HEK293 (cell line): ENCODE measurements at regions not wholly inside any gene's neighbourhood (a gene's known extent, or its start where the extent isn't known, plus 50 kb on each side); places are given as distances from the start of the nearest gene placed in this dataset.
A peak's percentile ranks its signal among the peaks of the same experiment; 100 is the strongest.

Experiments
- CTCF ChIA-PET: fragments of 350-600 bp; formaldehyde crosslinking; extraction: SDS; loops from one replicate; lab custom pipeline; 2021; ENCODE audit warnings: antibody characterized with exemption; lab: Yijun Ruan, JAX
- POLR2A ChIA-PET: fragments of 300-600 bp; formaldehyde crosslinking; extraction: SDS; loops from one replicate; lab custom pipeline; 2020; ENCODE audit warnings: antibody characterized with exemption, inconsistent platforms; lab: Yijun Ruan, JAX
- H3K27ac ChIP-seq: fragments of 200-500 bp; sonication (Bioruptor generic); 2 replicates; pipeline ENCODE4 v1.5.1; 2014; ENCODE audit warnings: low read depth, low read length, control low read depth, inconsistent platforms; ENCODE audit errors: extremely low read depth
- H3K36me3 ChIP-seq, 2 experiments: fragments of 200-500 bp in 1 of 2; sonication (Bioruptor generic) in 1 of 2; 1 replicate in 1 of 2; 2 replicates in 1 of 2; pipeline ENCODE4 v1.5.1; 2014 to 2017; ENCODE audit warnings: inconsistent platforms in 2 of 2, low read length in 2 of 2; ENCODE audit not compliant: control insufficient read depth in 2 of 2, insufficient read depth in 1 of 2
- H3K4me1 ChIP-seq: fragments of 200-500 bp; sonication (Bioruptor generic); 2 replicates; pipeline ENCODE4 v1.5.1; 2014; ENCODE audit warnings: mild to moderate bottlenecking, low read length, inconsistent platforms; ENCODE audit not compliant: control insufficient read depth, insufficient read depth
- H3K4me3 ChIP-seq: 2 replicates; pipeline ENCODE4 v1.5.1; 2011; ENCODE audit warnings: low read depth, mild to moderate bottlenecking, control low read depth, low read length, moderate library complexity
- H3K9me3 ChIP-seq: fragments of 200-500 bp; sonication (Bioruptor generic); 2 replicates; pipeline ENCODE4 v1.5.1; 2014; ENCODE audit warnings: low read depth, low read length, inconsistent platforms; ENCODE audit not compliant: control insufficient read depth, insufficient read depth
- GLIS1 ChIP-seq: fragments of 450-650 bp; formaldehyde crosslinking; IDR thresholded peaks from 2 replicates; pipeline ENCODE4 v1.5.1; 2016; ENCODE audit warnings: missing biosample characterization, missing genetic modification characterization
- KLF1 ChIP-seq: fragments of 450-650 bp; formaldehyde crosslinking; IDR thresholded peaks from 2 replicates; pipeline ENCODE4 v1.5.1; 2016; ENCODE audit warnings: missing biosample characterization, missing genetic modification characterization
- KLF10 ChIP-seq: fragments of 450-650 bp; IDR thresholded peaks from 2 replicates; pipeline ENCODE4 v1.5.1; 2018; ENCODE audit warnings: missing biosample characterization, mild to moderate bottlenecking, missing genetic modification characterization
- MZF1 ChIP-seq: fragments of 450-650 bp; formaldehyde crosslinking; IDR thresholded peaks from 2 replicates; pipeline ENCODE4 v1.5.1; 2017; ENCODE audit warnings: missing biosample characterization, missing genetic modification characterization, borderline replicate concordance
- PRDM10 ChIP-seq: fragments of 450-650 bp; formaldehyde crosslinking; IDR thresholded peaks from 2 replicates; pipeline ENCODE4 v1.5.1; 2016; ENCODE audit warnings: missing biosample characterization, missing genetic modification characterization
- PRDM4 ChIP-seq: fragments of 450-650 bp; formaldehyde crosslinking; IDR thresholded peaks from 2 replicates; pipeline ENCODE4 v1.5.1; 2017; ENCODE audit warnings: missing biosample characterization, missing genetic modification characterization
- SP2 ChIP-seq: fragments of 450-650 bp; formaldehyde crosslinking; IDR thresholded peaks from 2 replicates; pipeline ENCODE4 v1.5.1; 2016; ENCODE audit warnings: missing biosample characterization, missing genetic modification characterization
- WT1 ChIP-seq: fragments of 450-650 bp; formaldehyde crosslinking; IDR thresholded peaks from 2 replicates; pipeline ENCODE4 v1.5.1; 2016; ENCODE audit warnings: missing biosample characterization, missing genetic modification characterization
- ZBTB10 ChIP-seq: fragments of 450-650 bp; formaldehyde crosslinking; IDR thresholded peaks from 2 replicates; pipeline ENCODE4 v1.5.1; 2016; ENCODE audit warnings: missing biosample characterization, missing genetic modification characterization
- ZFP41 ChIP-seq: fragments of 450-650 bp; formaldehyde crosslinking; IDR thresholded peaks from 2 replicates; pipeline ENCODE4 v1.5.1; 2016; ENCODE audit warnings: missing biosample characterization, missing genetic modification characterization, borderline replicate concordance
- ZNF114 ChIP-seq: fragments of 450-650 bp; formaldehyde crosslinking; IDR thresholded peaks from 2 replicates; pipeline ENCODE4 v1.5.0; 2017; ENCODE audit warnings: missing biosample characterization, missing genetic modification characterization
- ZNF302 ChIP-seq: fragments of 450-650 bp; formaldehyde crosslinking; IDR thresholded peaks from 2 replicates; pipeline ENCODE4 v1.5.1; 2016; ENCODE audit warnings: missing biosample characterization, missing genetic modification characterization, low read depth
- ZNF335 ChIP-seq: fragments of 450-650 bp; formaldehyde crosslinking; conservative IDR thresholded peaks from 2 replicates; pipeline ENCODE4 v1.5.1; 2016; ENCODE audit warnings: missing biosample characterization, missing genetic modification characterization
- ZNF404 ChIP-seq: fragments of 450-650 bp; formaldehyde crosslinking; IDR thresholded peaks from 2 replicates; pipeline ENCODE4 v1.5.1; 2017; ENCODE audit warnings: missing biosample characterization, missing genetic modification characterization
- ZNF433 ChIP-seq: fragments of 450-650 bp; formaldehyde crosslinking; IDR thresholded peaks from 2 replicates; pipeline ENCODE4 v1.5.1; 2016; ENCODE audit warnings: missing biosample characterization, missing genetic modification characterization, low read depth
- ZNF558 ChIP-seq: fragments of 450-650 bp; formaldehyde crosslinking; IDR thresholded peaks from 2 replicates; pipeline ENCODE4 v1.5.1; 2016; ENCODE audit warnings: missing biosample characterization, missing genetic modification characterization
- ZNF677 ChIP-seq: fragments of 450-650 bp; IDR thresholded peaks from 2 replicates; pipeline ENCODE4 v1.5.0; 2018; ENCODE audit warnings: missing biosample characterization, mild to moderate bottlenecking, missing genetic modification characterization, moderate library complexity
- ZNF776 ChIP-seq: fragments of 450-650 bp; formaldehyde crosslinking; IDR thresholded peaks from 2 replicates; pipeline ENCODE4 v1.5.0; 2017; ENCODE audit warnings: missing biosample characterization, missing genetic modification characterization, borderline replicate concordance
- TF ChIP-seq, protein P1 (sequence below): fragments of 450-650 bp; formaldehyde crosslinking; IDR thresholded peaks from 2 replicates; pipeline ENCODE4 v1.5.1; 2016; ENCODE audit warnings: missing biosample characterization, missing genetic modification characterization
- TF ChIP-seq, protein P2 (sequence below): fragments of 450-650 bp; formaldehyde crosslinking; IDR thresholded peaks from 2 replicates; pipeline ENCODE4 v1.5.1; 2016; ENCODE audit warnings: missing biosample characterization, missing genetic modification characterization

- H3K4me1 ChIP-seq, result no peaks in the 10 kb centered on the region
- H3K4me3 ChIP-seq, result no peak overlapping the region
- TF ChIP-seq KLF1 (tag by site-specific recombination) (peak; percentile 62), ZNF335 (no peak), ZNF404 (no peak)
- POLR2A ChIA-PET, result no interaction called here
- H3K36me3 ChIP-seq, result no peaks in the 10 kb centered on the region
- no peak overlapping the region for H3K27ac ChIP-seq
- no peaks in the 10 kb centered on the region for H3K9me3 ChIP-seq
- CTCF ChIA-PET, result no interaction called here
Observed at GRCh38 chr2:118706371-118706770, 141.1 kb downstream of the EN1 start.

GRCh38 chr2:118705032-118705431, 142.4 kb downstream of the EN1 start:
- H3K4me1 ChIP-seq, result no peaks in the 10 kb centered on the region
- no peaks in the 10 kb centered on the region for H3K36me3 ChIP-seq
- POLR2A ChIA-PET, result no interaction called here
- H3K9me3 ChIP-seq, result no peaks in the 10 kb centered on the region
- H3K4me3 ChIP-seq, result no peak overlapping the region
- no peak overlapping the region for H3K27ac ChIP-seq
- CTCF ChIA-PET, result interaction anchor here (0.6 kb wide), 2 partner anchors 35 to 700 kb away, joined by 3 read pairs; no protein-coding TSS in a partner anchor
- no peak for TF ChIP-seq PRDM4
- TF ChIP-seq, protein P1, sequence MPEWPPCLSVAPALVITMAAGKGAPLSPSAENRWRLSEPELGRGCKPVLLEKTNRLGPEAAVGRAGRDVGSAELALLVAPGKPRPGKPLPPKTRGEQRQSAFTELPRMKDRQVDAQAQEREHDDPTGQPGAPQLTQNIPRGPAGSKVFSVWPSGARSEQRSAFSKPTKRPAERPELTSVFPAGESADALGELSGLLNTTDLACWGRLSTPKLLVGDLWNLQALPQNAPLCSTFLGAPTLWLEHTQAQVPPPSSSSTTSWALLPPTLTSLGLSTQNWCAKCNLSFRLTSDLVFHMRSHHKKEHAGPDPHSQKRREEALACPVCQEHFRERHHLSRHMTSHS, result no peak
- no peak for TF ChIP-seq ZNF677 (tag by site-specific recombination)
- no peak for TF ChIP-seq MZF1
- TF ChIP-seq ZNF302, result no peak
- no peak for TF ChIP-seq ZNF558 (tag by site-specific recombination)
- TF ChIP-seq ZNF114, result no peak
- no peak for TF ChIP-seq KLF10 (tag by site-specific recombination)
- TF ChIP-seq ZFP41, result no peak
- TF ChIP-seq, protein P2, sequence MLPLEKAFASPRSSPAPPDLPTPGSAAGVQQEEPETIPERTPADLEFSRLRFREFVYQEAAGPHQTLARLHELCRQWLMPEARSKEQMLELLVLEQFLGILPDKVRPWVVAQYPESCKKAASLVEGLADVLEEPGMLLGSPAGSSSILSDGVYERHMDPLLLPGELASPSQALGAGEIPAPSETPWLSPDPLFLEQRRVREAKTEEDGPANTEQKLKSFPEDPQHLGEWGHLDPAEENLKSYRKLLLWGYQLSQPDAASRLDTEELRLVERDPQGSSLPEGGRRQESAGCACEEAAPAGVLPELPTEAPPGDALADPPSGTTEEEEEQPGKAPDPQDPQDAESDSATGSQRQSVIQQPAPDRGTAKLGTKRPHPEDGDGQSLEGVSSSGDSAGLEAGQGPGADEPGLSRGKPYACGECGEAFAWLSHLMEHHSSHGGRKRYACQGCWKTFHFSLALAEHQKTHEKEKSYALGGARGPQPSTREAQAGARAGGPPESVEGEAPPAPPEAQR, result no peak
- no peak for TF ChIP-seq ZNF776 (tag by site-specific recombination)
- TF ChIP-seq SP2, result no peak
- no peak for TF ChIP-seq WT1 (tag by site-specific recombination)
- no peak for TF ChIP-seq ZNF433 (tag by site-specific recombination)
- no peak for TF ChIP-seq PRDM10 (tag by site-specific recombination)
- TF ChIP-seq GLIS1 (tag by site-specific recombination), result no peak
- no peak for TF ChIP-seq ZBTB10 (tag by site-specific recombination)
